Dendritic cell treated with granulocyte-macrophage colony-stimulating factor and Interleukin-4, amounts not matched to agents 40 ng/mL and 50 ng/mL, for 4 days (primary cell): ENCODE measurements at regions not wholly inside any gene's neighbourhood (a gene's known extent, or its start where the extent isn't known, plus 50 kb on each side); places are given as distances from the start of the nearest gene placed in this dataset.
"Not testable (repeated sequence)": the region's sequence is repeated elsewhere in the genome, so short reads cannot be mapped to it uniquely, and the experiment has no call there.

Source experiments
- H3K27ac Mint-ChIP-seq: one replicate; pipeline ENCODE4 v1.8.0; 2022; ENCODE audit warnings: mild to moderate bottlenecking, mixed read lengths
- H3K27me3 Mint-ChIP-seq: one replicate; pipeline ENCODE4 v1.8.0; 2022; ENCODE audit warnings: mild to moderate bottlenecking, mixed read lengths
- H3K36me3 Mint-ChIP-seq: one replicate; pipeline ENCODE4 v1.8.0; 2022; ENCODE audit warnings: low read depth, mixed read lengths
- H3K4me1 Mint-ChIP-seq: one replicate; pipeline ENCODE4 v1.8.0; 2022; ENCODE audit warnings: low read depth, mixed read lengths
- H3K4me3 Mint-ChIP-seq: one replicate; pipeline ENCODE4 v1.8.0; 2022; ENCODE audit warnings: mild to moderate bottlenecking, moderate library complexity, mixed read lengths
- H3K9me3 Mint-ChIP-seq: one replicate; pipeline ENCODE4 v1.8.0; 2022; ENCODE audit warnings: mixed read lengths
- intact Hi-C: fragments of 100-400 bp; cut with micrococcal nuclease; formaldehyde crosslinking; loops from one replicate; pipeline ENCODE4 v1.15.0; 2022

DNA sequence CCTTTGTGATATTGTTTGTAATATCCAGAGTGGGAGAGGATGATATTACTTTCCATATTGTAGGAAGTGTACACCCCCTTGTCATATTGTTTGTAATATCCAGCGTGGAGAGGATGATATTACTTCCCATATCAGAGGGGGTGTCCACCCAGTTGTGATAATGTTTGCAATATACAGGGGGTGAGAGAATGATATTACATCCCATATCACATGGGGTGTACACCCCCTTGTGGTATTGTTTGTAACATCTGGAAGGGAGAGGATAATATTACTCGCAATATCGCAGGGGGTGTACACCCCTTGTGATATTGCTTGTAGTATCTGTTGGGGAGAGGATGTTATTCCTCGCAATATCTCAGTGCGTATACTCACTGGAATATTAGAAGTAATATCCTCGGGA lies 61.5 kb downstream of the PRSS23 start:
- H3K4me1 Mint-ChIP-seq, result no peaks in the 10 kb centered on the region
- no peaks in the 10 kb centered on the region for H3K36me3 Mint-ChIP-seq
- intact Hi-C loops, result no loop called here
- H3K27ac Mint-ChIP-seq, result no peak overlapping the region
- peaks cover 1% of the 10 kb centered on the region for H3K27me3 Mint-ChIP-seq
- H3K9me3 Mint-ChIP-seq, result no peaks in the 10 kb centered on the region
- no peak overlapping the region for H3K4me3 Mint-ChIP-seq

- Mint-ChIP-seq H3K4me3 (no peak overlapping the region), H3K27me3 (no peaks in the 10 kb centered on the region), H3K9me3 (no peaks in the 10 kb centered on the region), H3K4me1 (no peaks in the 10 kb centered on the region), H3K27ac (no peak overlapping the region), H3K36me3 (no peaks in the 10 kb centered on the region)
- intact Hi-C loops, result no loop called here
These were observed 63.1 kb downstream of the PRSS23 start for GRCh38 chr11:86863476-86863875.

DNA sequence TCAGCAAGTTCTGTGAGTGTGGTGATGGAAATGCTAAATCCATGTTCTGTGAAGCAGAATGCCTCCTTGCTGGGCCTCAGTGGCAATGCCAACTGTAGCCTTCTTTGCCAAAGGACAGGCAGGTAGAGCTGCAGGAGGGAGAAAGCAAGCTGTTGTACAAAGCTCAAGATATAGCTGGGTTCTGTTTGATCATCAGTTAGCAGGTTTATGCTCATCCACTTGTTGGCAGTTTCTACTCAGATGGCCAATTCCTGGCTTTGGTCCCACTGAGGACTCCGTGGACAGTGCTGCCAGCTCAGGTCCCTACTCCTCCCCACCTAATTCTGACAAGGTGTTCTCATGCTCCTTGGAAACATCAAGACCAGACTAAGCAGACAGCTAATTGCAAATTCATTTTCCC lies 65.1 kb downstream of the PRSS23 start:
- intact Hi-C loops, result no loop called here
- Mint-ChIP-seq H3K36me3 (no peaks in the 10 kb centered on the region), H3K27me3 (no peaks in the 10 kb centered on the region), H3K4me3 (no peak overlapping the region), H3K4me1 (no peaks in the 10 kb centered on the region), H3K27ac (no peak overlapping the region), H3K9me3 (no peaks in the 10 kb centered on the region)

- intact Hi-C loops, result no loop called here
- H3K27me3 Mint-ChIP-seq, result peaks cover 2% of the 10 kb centered on the region
- no peaks in the 10 kb centered on the region for H3K9me3 Mint-ChIP-seq
- H3K36me3 Mint-ChIP-seq, result no peaks in the 10 kb centered on the region
- H3K27ac Mint-ChIP-seq, result no peak overlapping the region
- no peak overlapping the region for H3K4me3 Mint-ChIP-seq
- peaks cover 8% of the 10 kb centered on the region for H3K4me1 Mint-ChIP-seq
These were observed 69.2 kb downstream of the PRSS23 start for GRCh38 chr11:86869531-86869930.

- no peak overlapping the region for H3K27ac Mint-ChIP-seq
- peaks cover 2% of the 10 kb centered on the region for H3K27me3 Mint-ChIP-seq
- intact Hi-C loops, result loop anchor here (2.0 kb wide), 1 partner anchor 419 kb away; no protein-coding TSS in a partner anchor
- H3K4me3 Mint-ChIP-seq, result no peak overlapping the region
- peaks cover 8% of the 10 kb centered on the region for H3K4me1 Mint-ChIP-seq
- no peaks in the 10 kb centered on the region for H3K9me3 Mint-ChIP-seq
- H3K36me3 Mint-ChIP-seq, result no peaks in the 10 kb centered on the region
These were observed 69.7 kb downstream of the PRSS23 start for GRCh38 chr11:86869966-86870570.

GRCh38 chr11:86873573-86874083 lies 73.3 kb downstream of the PRSS23 start:
- Mint-ChIP-seq H3K9me3 (peaks cover 4% of the 10 kb centered on the region), H3K36me3 (no peaks in the 10 kb centered on the region), H3K27me3 (peaks cover 2% of the 10 kb centered on the region), H3K4me1 (peaks cover 8% of the 10 kb centered on the region), H3K4me3 (no peak overlapping the region), H3K27ac (no peak overlapping the region)
- intact Hi-C loops, result no loop called here

- peaks cover 2% of the 10 kb centered on the region for H3K27me3 Mint-ChIP-seq
- intact Hi-C loops, result no loop called here
- H3K4me3 Mint-ChIP-seq, result no peak overlapping the region
- peaks cover 8% of the 10 kb centered on the region for H3K4me1 Mint-ChIP-seq
- no peak overlapping the region for H3K27ac Mint-ChIP-seq
- H3K9me3 Mint-ChIP-seq, result peaks cover 10% of the 10 kb centered on the region
- H3K36me3 Mint-ChIP-seq, result no peaks in the 10 kb centered on the region
These were observed 74.1 kb downstream of the PRSS23 start for GRCh38 chr11:86874304-86875056.

DNA sequence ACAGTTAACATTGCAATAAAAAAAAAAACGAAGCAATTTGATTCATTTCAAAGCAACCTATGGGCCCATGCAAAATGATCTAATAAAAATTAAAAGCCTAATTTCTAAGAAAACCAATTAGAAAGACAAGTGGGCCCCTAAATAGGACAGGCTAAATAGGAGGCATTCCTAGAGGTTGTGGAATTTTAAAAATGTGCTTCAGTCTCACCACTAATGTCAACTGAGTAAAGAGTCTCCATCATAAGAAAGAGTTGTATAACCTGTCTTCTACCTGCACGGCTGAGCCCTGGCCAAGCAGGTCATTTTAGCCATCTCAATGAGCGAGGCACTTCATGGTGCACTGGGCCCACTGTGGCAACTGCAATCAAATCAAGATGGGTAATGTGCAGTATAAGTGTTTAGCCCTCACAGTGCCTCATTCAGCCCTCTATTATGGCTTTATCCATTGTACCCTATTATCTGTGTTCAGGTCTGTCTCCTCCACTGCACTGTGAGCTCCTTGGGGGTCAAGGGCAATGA lies 76.4 kb downstream of the PRSS23 start:
- intact Hi-C loops, result no loop called here
- Mint-ChIP-seq H3K27me3 (no peaks in the 10 kb centered on the region), H3K27ac (no peak overlapping the region), H3K4me3 (no peak overlapping the region), H3K9me3 (peaks cover 10% of the 10 kb centered on the region), H3K36me3 (no peaks in the 10 kb centered on the region), H3K4me1 (peaks cover 8% of the 10 kb centered on the region)

- peaks cover 10% of the 10 kb centered on the region for H3K9me3 Mint-ChIP-seq
- no peak overlapping the region for H3K4me3 Mint-ChIP-seq
- H3K27me3 Mint-ChIP-seq, result no peaks in the 10 kb centered on the region
- H3K36me3 Mint-ChIP-seq, result no peaks in the 10 kb centered on the region
- H3K27ac Mint-ChIP-seq, result no peak overlapping the region
- intact Hi-C loops, result no loop called here
- peaks cover 8% of the 10 kb centered on the region for H3K4me1 Mint-ChIP-seq
These were observed 77.2 kb downstream of the PRSS23 start for GRCh38 chr11:86877503-86877902.

DNA sequence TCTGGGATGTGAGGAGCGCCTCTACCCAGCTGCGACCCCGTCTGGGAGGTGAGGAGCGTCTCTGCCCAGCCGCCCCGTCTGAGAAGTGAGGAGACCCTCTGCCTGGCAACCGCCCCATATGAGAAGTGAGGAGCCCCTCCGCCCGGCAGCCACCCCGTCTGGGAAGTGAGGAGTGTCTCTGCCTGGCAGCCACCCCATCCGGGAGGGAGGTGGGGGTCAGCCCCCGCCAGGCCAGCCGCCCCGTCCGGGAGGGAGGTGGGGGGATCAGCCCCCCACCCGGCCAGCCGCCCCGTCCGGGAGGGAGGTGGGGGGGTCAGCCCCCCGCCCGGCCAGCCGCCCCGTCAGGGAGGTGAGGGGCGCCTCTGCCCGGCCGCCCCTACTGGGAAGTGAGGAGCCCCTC lies 76.0 kb downstream of the FZD4 start:
- H3K27ac Mint-ChIP-seq, H3K36me3 Mint-ChIP-seq, H3K4me3 Mint-ChIP-seq, H3K27me3 Mint-ChIP-seq, intact Hi-C loops, H3K4me1 Mint-ChIP-seq: not testable (repeated sequence)
- H3K9me3 Mint-ChIP-seq, result peaks cover 10% of the 10 kb centered on the region

GRCh38 chr11:86885311-86885710 lies 69.9 kb downstream of the FZD4 start:
- no peak overlapping the region for H3K27ac Mint-ChIP-seq
- H3K27me3 Mint-ChIP-seq, result no peaks in the 10 kb centered on the region
- H3K4me3 Mint-ChIP-seq, result no peak overlapping the region
- no peaks in the 10 kb centered on the region for H3K36me3 Mint-ChIP-seq
- no peaks in the 10 kb centered on the region for H3K4me1 Mint-ChIP-seq
- intact Hi-C loops, result no loop called here
- no peaks in the 10 kb centered on the region for H3K9me3 Mint-ChIP-seq

- Mint-ChIP-seq H3K27ac (no peak overlapping the region), H3K27me3 (no peaks in the 10 kb centered on the region), H3K4me3 (no peak overlapping the region), H3K36me3 (no peaks in the 10 kb centered on the region), H3K9me3 (no peaks in the 10 kb centered on the region), H3K4me1 (no peaks in the 10 kb centered on the region)
- intact Hi-C loops, result no loop called here
These were observed 66.8 kb downstream of the FZD4 start for GRCh38 chr11:86888164-86889000.

DNA sequence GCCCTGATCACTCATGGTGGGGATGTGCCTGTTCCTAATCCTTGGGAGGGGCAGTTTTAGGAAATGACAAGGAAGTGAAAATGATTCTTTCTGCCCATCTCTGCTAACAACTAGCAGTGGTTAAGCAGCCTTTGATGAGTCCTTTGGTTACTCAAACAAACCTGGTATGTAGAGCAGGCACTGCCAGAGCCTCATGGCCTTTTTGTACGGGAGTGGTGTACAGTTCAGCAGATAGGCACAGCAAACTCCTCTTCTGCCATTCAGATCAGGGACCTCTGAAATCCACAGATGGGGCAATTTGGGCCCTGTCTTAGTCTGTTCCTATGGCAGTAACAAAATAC lies 66.2 kb downstream of the FZD4 start:
- Mint-ChIP-seq H3K27me3 (no peaks in the 10 kb centered on the region), H3K27ac (no peak overlapping the region), H3K9me3 (no peaks in the 10 kb centered on the region), H3K36me3 (no peaks in the 10 kb centered on the region), H3K4me1 (no peaks in the 10 kb centered on the region), H3K4me3 (no peak overlapping the region)
- intact Hi-C loops, result no loop called here

DNA sequence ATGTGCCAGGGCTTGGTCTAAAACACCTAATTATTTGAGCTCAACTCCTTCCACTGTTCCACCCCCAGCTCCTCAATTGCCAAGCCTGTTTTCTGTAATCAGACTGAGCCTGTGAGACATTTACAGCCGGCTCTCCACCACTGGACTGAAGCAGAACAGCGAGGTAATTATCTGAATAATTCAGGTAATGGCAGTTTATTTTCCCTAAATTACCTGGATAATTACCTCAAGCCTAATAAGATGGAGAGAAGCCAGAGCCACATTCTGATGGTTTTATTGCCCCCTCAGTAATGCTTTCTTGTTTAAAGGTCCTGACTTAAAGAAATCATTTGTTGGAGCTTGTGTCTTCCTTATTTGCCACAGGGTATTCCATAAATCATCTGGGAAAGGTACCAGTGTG lies 64.2 kb downstream of the FZD4 start:
- H3K4me3 Mint-ChIP-seq, result no peak overlapping the region
- H3K27ac Mint-ChIP-seq, result no peak overlapping the region
- H3K36me3 Mint-ChIP-seq, result no peaks in the 10 kb centered on the region
- intact Hi-C loops, result no loop called here
- no peaks in the 10 kb centered on the region for H3K4me1 Mint-ChIP-seq
- no peaks in the 10 kb centered on the region for H3K9me3 Mint-ChIP-seq
- H3K27me3 Mint-ChIP-seq, result no peaks in the 10 kb centered on the region
